SK-N-SH treated with all-trans-retinoic acid at 6 μM for 48 hours (cell line): ENCODE measurements at regions not wholly inside any gene's neighbourhood (a gene's known extent, or its start where the extent isn't known, plus 50 kb on each side); places are given as distances from the start of the nearest gene placed in this dataset.

Experiments
- ATAC-seq: fragments of 200-7000 bp; cut with Tn5 transposase; 3 replicates; pipeline ENCODE4 v1.9.1; 2020; ENCODE audit warnings: mild to moderate bottlenecking, moderate library complexity
- ARNTL ChIP-seq: fragments of 450-650 bp; formaldehyde crosslinking; IDR thresholded peaks from 2 replicates; pipeline ENCODE4 v1.5.0; 2020; ENCODE audit warnings: low read depth, mild to moderate bottlenecking, moderate library complexity, borderline replicate concordance
- BACH2 ChIP-seq: fragments of 250-450 bp; sonication (Bioruptor Pico); IDR thresholded peaks from 2 replicates; pipeline ENCODE4 v1.9.0; 2021; ENCODE audit warnings: mild to moderate bottlenecking, borderline replicate concordance
- CSDC2 ChIP-seq: fragments of 250-450 bp; sonication (Bioruptor Pico); IDR thresholded peaks from 2 replicates; pipeline ENCODE4 v1.5.0; 2020; ENCODE audit warnings: mild to moderate bottlenecking, moderate library complexity
- CSRNP3 ChIP-seq: fragments of 250-450 bp; sonication (Bioruptor Pico); IDR thresholded peaks from 2 replicates; pipeline ENCODE4 v1.5.1; 2021; ENCODE audit warnings: mild to moderate bottlenecking, moderate library complexity
- ESRRG ChIP-seq: fragments of 250-450 bp; sonication (Bioruptor Pico); IDR thresholded peaks from 2 replicates; pipeline ENCODE4 v1.6.1; 2021; ENCODE audit warnings: mild to moderate bottlenecking
- GLIS3 ChIP-seq: fragments of 250-450 bp; sonication (Bioruptor Pico); IDR thresholded peaks from 2 replicates; pipeline ENCODE4 v1.5.0; 2020; ENCODE audit warnings: mild to moderate bottlenecking, moderate library complexity
- ISL1 ChIP-seq: fragments of 250-450 bp; sonication (Bioruptor Pico); IDR thresholded peaks from 2 replicates; pipeline ENCODE4 v2.1.2; 2022; ENCODE audit warnings: mild to moderate bottlenecking, moderate library complexity
- PATZ1 ChIP-seq: fragments of 250-450 bp; sonication (Bioruptor Pico); IDR thresholded peaks from 2 replicates; pipeline ENCODE4 v1.8.0; 2020; ENCODE audit warnings: mild to moderate bottlenecking, moderate library complexity, borderline replicate concordance
- POU6F1 ChIP-seq: fragments of 250-450 bp; sonication (Bioruptor Pico); IDR thresholded peaks from 2 replicates; pipeline ENCODE4 v1.8.0; 2021; ENCODE audit warnings: low read depth, mild to moderate bottlenecking, moderate library complexity, borderline replicate concordance
- PPARA ChIP-seq: fragments of 250-450 bp; sonication (Bioruptor Pico); IDR thresholded peaks from 2 replicates; pipeline ENCODE4 v1.5.0; 2020; ENCODE audit warnings: mild to moderate bottlenecking, borderline replicate concordance
- RARB ChIP-seq: fragments of 250-450 bp; sonication (Bioruptor Pico); IDR thresholded peaks from 2 replicates; pipeline ENCODE4 v1.8.0; 2021; ENCODE audit warnings: mild to moderate bottlenecking, moderate library complexity
- SNAI2 ChIP-seq: fragments of 250-450 bp; sonication (Bioruptor Pico); IDR thresholded peaks from 2 replicates; pipeline ENCODE4 v1.5.0; 2020; ENCODE audit warnings: mild to moderate bottlenecking, moderate library complexity
- TCF4 ChIP-seq: fragments of 250-450 bp; sonication (Bioruptor Pico); IDR thresholded peaks from 2 replicates; pipeline ENCODE4 v1.8.0; 2021; ENCODE audit warnings: mild to moderate bottlenecking, moderate library complexity, borderline replicate concordance
- TSHZ2 ChIP-seq: fragments of 250-450 bp; sonication (Bioruptor Pico); IDR thresholded peaks from 2 replicates; pipeline ENCODE4 v1.5.0; 2020; ENCODE audit warnings: mild to moderate bottlenecking, moderate library complexity
- ZC3H10 ChIP-seq: fragments of 250-450 bp; sonication (Bioruptor Pico); IDR thresholded peaks from 2 replicates; pipeline ENCODE4 v1.5.1; 2021; ENCODE audit warnings: mild to moderate bottlenecking, moderate library complexity
- ZFP3 ChIP-seq: fragments of 250-450 bp; sonication (Bioruptor Pico); IDR thresholded peaks from 2 replicates; pipeline ENCODE4 v1.5.0; 2020; ENCODE audit warnings: mild to moderate bottlenecking, moderate library complexity
- ZFP30 ChIP-seq: fragments of 450-650 bp; formaldehyde crosslinking; IDR thresholded peaks from 2 replicates; pipeline ENCODE4 v1.5.0; 2022; ENCODE audit warnings: mild to moderate bottlenecking, moderate library complexity
- ZNF565 ChIP-seq: fragments of 450-650 bp; formaldehyde crosslinking; conservative IDR thresholded peaks from 2 replicates; pipeline ENCODE4 v1.5.0; 2020; ENCODE audit warnings: low read depth, mild to moderate bottlenecking, moderate library complexity
- ZNF8 ChIP-seq: fragments of 450-650 bp; formaldehyde crosslinking; IDR thresholded peaks from 2 replicates; pipeline ENCODE4 v1.5.0; 2020; ENCODE audit warnings: mild to moderate bottlenecking, moderate library complexity

GRCh38 chrX:116292183-116292582 lies 121.6 kb downstream of the AGTR2 start:
- ATAC-seq: no peak
- TF ChIP-seq PPARA (CRISPR knock-in tag) (no peak), ZNF8 (CRISPR knock-in tag) (no peak), ZFP3 (no peak), TSHZ2 (CRISPR knock-in tag) (no peak), ISL1 (CRISPR knock-in tag) (no peak), BACH2 (no peak), SNAI2 (CRISPR knock-in tag) (no peak), ESRRG (CRISPR knock-in tag) (no peak), ARNTL (CRISPR knock-in tag) (no peak), ZNF565 (CRISPR knock-in tag) (no peak), ZC3H10 (CRISPR knock-in tag) (no peak), CSRNP3 (CRISPR knock-in tag) (no peak), PATZ1 (CRISPR knock-in tag) (no peak), RARB (CRISPR knock-in tag) (no peak), TCF4 (CRISPR knock-in tag) (no peak), GLIS3 (CRISPR knock-in tag) (no peak), CSDC2 (CRISPR knock-in tag) (no peak)

GRCh38 chrX:116298956-116299355 lies 128.4 kb downstream of the AGTR2 start:
- ATAC-seq: no peak
- TF ChIP-seq POU6F1 (CRISPR knock-in tag): no peak
- TF ChIP-seq ZNF565 (CRISPR knock-in tag): no peak
- TF ChIP-seq ZC3H10 (CRISPR knock-in tag): no peak
- no peak for TF ChIP-seq ARNTL (CRISPR knock-in tag)
- TF ChIP-seq, all 23 proteins: peak for 0

- ATAC-seq: no peak
- TF ChIP-seq ZFP30 (CRISPR knock-in tag): no peak
- TF ChIP-seq SNAI2 (CRISPR knock-in tag): no peak
- TF ChIP-seq CSRNP3 (CRISPR knock-in tag): no peak
Measured at GRCh38 chrX:116306218-116306617, 130.2 kb upstream of the SLC6A14 start.

- peak; percentile 60 for ATAC-seq
- TF ChIP-seq ZFP3: no peak
- no peak for TF ChIP-seq PATZ1 (CRISPR knock-in tag)
Measured at GRCh38 chrX:116317409-116317808, 119.0 kb upstream of the SLC6A14 start.
